Left lung (tissue), 4 donors: ENCODE measurements at regions not wholly inside any gene's neighbourhood (a gene's known extent, or its start where the extent isn't known, plus 50 kb on each side); places are given as distances from the start of the nearest gene placed in this dataset.

Experiments used
- ATAC-seq: fragments of 200-7000 bp; cut with Tn5 transposase; one replicate; pipeline ENCODE4 v1.9.1; 2020; ENCODE audit warnings: moderate library complexity
- DNase-seq, 4 donors: peaks; one replicate each; pipeline ENCODE4 v3.0.0-alpha.2; 2013 to 2020
- H3K27ac ChIP-seq, 2 donors: fragments of 200-600 bp; sonication (generic) in 1 of 2; one replicate each; pipeline versions ENCODE4 v1.5.0 to v1.8.0; 2020 to 2021
- H3K27me3 ChIP-seq, 2 donors: fragments of 200-600 bp; sonication (generic) in 1 of 2; one replicate each; pipeline versions ENCODE4 v1.5.0 to v1.8.0; 2020 to 2021
- H3K36me3 ChIP-seq, 2 donors: fragments of 200-600 bp; sonication (generic) in 1 of 2; one replicate each; pipeline versions ENCODE4 v1.5.0 to v1.8.0; 2020 to 2021
- H3K4me1 ChIP-seq, 2 donors: fragments of 200-600 bp; one replicate each; pipeline ENCODE4 v1.8.0; 2021
- H3K4me3 ChIP-seq, 2 donors: fragments of 200-600 bp; sonication (generic) in 1 of 2; one replicate each; pipeline versions ENCODE4 v1.5.0 to v1.8.0; 2020 to 2021; ENCODE audit warnings: mild to moderate bottlenecking in 1 of 2
- H3K9me3 ChIP-seq, 2 donors: fragments of 200-600 bp; sonication (generic) in 1 of 2; one replicate each; pipeline versions ENCODE4 v1.5.0 to v1.8.0; 2020 to 2021
- intact Hi-C, 2 donors: fragments of 100-400 bp; cut with DNase I; formaldehyde crosslinking; loops; one replicate each; pipeline versions ENCODE4 v1.11.2 to v1.14.2; 2022
- TF ChIP-seq, protein P1 (sequence below), 2 donors: fragments of 200-600 bp; sonication (generic) in 1 of 2; IDR thresholded peaks; one replicate each; pipeline versions ENCODE4 v1.5.0 to v1.8.0; 2021; ENCODE audit warnings: antibody characterized with exemption in 2 of 2
- donor health status: DM: no; HTN: yes; CAD: no.
- donor health status: DM: no; HTN: no; CAD: no.

- ATAC-seq (no peak), DNase-seq (no peak)
- Histone ChIP-seq H3K27ac (no peak overlapping the region), H3K4me3 (no peak overlapping the region), H3K9me3 (no peaks in the 10 kb centered on the region), H3K4me1 (no peaks in the 10 kb centered on the region), H3K36me3 (no peaks in the 10 kb centered on the region), H3K27me3 (peaks cover 0 to 26% of the 10 kb centered on the region in 2 donors)
- TF ChIP-seq, protein P1, sequence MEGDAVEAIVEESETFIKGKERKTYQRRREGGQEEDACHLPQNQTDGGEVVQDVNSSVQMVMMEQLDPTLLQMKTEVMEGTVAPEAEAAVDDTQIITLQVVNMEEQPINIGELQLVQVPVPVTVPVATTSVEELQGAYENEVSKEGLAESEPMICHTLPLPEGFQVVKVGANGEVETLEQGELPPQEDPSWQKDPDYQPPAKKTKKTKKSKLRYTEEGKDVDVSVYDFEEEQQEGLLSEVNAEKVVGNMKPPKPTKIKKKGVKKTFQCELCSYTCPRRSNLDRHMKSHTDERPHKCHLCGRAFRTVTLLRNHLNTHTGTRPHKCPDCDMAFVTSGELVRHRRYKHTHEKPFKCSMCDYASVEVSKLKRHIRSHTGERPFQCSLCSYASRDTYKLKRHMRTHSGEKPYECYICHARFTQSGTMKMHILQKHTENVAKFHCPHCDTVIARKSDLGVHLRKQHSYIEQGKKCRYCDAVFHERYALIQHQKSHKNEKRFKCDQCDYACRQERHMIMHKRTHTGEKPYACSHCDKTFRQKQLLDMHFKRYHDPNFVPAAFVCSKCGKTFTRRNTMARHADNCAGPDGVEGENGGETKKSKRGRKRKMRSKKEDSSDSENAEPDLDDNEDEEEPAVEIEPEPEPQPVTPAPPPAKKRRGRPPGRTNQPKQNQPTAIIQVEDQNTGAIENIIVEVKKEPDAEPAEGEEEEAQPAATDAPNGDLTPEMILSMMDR (IDR thresholded peaks at IDR 0.05), result no peak
- intact Hi-C loops, result no loop called here
Observed at GRCh38 chr1:4571263-4571662, 83.1 kb upstream of the AJAP1 start.

- intact Hi-C loops, result no loop called here
- TF ChIP-seq, protein P1 (IDR thresholded peaks at IDR 0.05), result no peak
- peaks cover 0 to 1% of the 10 kb centered on the region in 2 donors for H3K9me3 ChIP-seq
- H3K36me3 ChIP-seq, result no peaks in the 10 kb centered on the region
- no peak for DNase-seq
- H3K4me3 ChIP-seq, result no peak overlapping the region
- H3K27me3 ChIP-seq, result peaks cover 0 to 18% of the 10 kb centered on the region in 2 donors
- no peak overlapping the region for H3K27ac ChIP-seq
- ATAC-seq, result no peak
- no peaks in the 10 kb centered on the region for H3K4me1 ChIP-seq
Observed at GRCh38 chr1:4573526-4573925, 80.9 kb upstream of the AJAP1 start.

- TF ChIP-seq, protein P1 (IDR thresholded peaks at IDR 0.05), result no peak
- DNase-seq, result no peak
- peaks cover 7 to 59% of the 10 kb centered on the region in 2 donors for H3K27me3 ChIP-seq
- no peaks in the 10 kb centered on the region for H3K36me3 ChIP-seq
- ATAC-seq, result no peak
- H3K4me3 ChIP-seq, result no peak overlapping the region
- intact Hi-C loops, result no loop called here
- no peak overlapping the region for H3K27ac ChIP-seq
- peaks cover 0 to 1% of the 10 kb centered on the region in 2 donors for H3K9me3 ChIP-seq
- H3K4me1 ChIP-seq, result no peaks in the 10 kb centered on the region
Observed at GRCh38 chr1:4581807-4582206, 72.6 kb upstream of the AJAP1 start.

DNA sequence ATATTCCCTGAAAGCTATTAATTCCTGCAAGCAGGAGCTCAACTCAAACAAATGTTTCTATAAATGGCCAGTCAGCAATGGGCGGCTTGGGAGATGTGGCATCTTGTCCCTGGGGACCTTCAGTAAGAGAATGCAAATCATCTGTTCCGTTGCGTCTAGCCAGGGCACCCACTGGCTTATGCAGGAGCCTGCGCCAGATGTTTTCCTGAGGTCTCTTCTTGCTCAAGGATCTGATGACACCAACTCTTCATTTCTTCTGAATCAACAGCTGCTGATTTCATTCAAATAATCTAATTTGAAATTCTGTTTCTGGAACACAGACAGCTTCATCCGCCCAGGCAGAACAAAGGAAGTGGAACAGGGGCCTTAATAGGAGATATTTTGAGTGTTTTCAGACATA, 70.0 kb upstream of the AJAP1 start:
- Histone ChIP-seq H3K27me3 (peaks cover 7 to 62% of the 10 kb centered on the region in 2 donors), H3K27ac (no peak overlapping the region), H3K9me3 (no peaks in the 10 kb centered on the region), H3K4me3 (no peak overlapping the region), H3K36me3 (no peaks in the 10 kb centered on the region), H3K4me1 (no peaks in the 10 kb centered on the region)
- intact Hi-C loops, result no loop called here
- TF ChIP-seq, protein P1 (IDR thresholded peaks at IDR 0.05), result no peak
- ATAC-seq, result no peak
- no peak for DNase-seq

DNA sequence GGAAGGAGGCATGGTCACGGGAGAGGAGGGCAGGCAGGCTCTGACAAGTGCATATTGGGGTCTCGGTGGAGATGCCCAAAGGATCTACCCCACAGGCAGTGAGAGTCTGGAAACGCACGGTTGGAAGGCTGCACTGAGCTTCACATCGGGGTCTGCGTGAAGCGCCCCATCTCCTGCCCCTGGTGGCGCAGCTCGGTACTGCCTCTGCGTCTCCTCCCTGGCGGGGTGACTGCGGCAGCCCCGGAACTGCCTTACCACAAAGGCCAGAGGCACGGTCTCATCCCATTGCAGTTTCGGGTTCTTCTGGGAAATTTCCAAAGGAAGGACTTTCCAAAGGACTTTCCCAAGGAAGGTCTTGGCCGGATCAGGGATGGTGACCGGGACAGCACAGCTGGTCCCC, 69.2 kb upstream of the AJAP1 start:
- Histone ChIP-seq H3K27ac (no peak overlapping the region), H3K4me1 (no peaks in the 10 kb centered on the region), H3K36me3 (no peaks in the 10 kb centered on the region), H3K9me3 (no peaks in the 10 kb centered on the region), H3K4me3 (no peak overlapping the region), H3K27me3 (peaks cover 7 to 62% of the 10 kb centered on the region in 2 donors)
- peak; percentile 23 for ATAC-seq
- intact Hi-C loops, result no loop called here
- TF ChIP-seq, protein P1 (IDR thresholded peaks at IDR 0.05), result peak; percentile 35 to 65
- peak in 2 of 4 donors; percentile 3 to 13 for DNase-seq
